ENCODE measurements at regions not wholly inside any gene's neighbourhood (a gene's known extent, or its start where the extent isn't known, plus 50 kb on each side); places are given as distances from the start of the nearest gene placed in this dataset.

DNA sequence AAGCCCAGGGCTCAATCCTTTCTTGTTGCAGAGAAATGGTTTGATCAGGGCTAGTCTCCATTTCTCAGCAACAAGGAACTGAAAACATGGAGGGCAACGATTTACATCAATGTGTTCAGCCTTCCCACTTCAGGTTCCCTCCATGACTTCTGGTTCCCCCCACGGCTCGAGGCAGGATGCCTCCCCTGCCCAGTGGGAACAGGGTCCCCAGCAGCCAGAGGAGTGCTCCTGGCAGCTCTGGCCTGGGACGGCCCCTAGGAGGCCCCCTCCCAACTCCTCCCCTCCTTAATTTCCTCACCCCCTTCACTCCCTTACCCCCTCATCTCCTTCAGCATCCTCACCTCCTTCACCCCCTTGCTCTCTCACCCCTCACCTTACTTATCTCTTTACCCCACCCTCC is 283.8 kb downstream of the CDC5L start:
- POLR2A ChIA-PET, result no interaction called here
- H3K27ac Mint-ChIP-seq, result no peak overlapping the region
- peaks cover 1% of the 10 kb centered on the region for H3K27me3 Mint-ChIP-seq
- H3K9me3 Mint-ChIP-seq, result no peaks in the 10 kb centered on the region
- no peaks in the 10 kb centered on the region for H3K36me3 Mint-ChIP-seq
- intact Hi-C loops (cut with micrococcal nuclease), result no loop called here
- CTCF ChIA-PET, result interaction anchor here (1.9 kb wide), 1 partner anchor 16 kb away, joined by 5 read pairs; no protein-coding TSS in a partner anchor
- H3K4me3 Mint-ChIP-seq, result no peak overlapping the region
- H3K4me1 Mint-ChIP-seq (ENCODE audit: low read depth), result no peaks in the 10 kb centered on the region
- DNase-seq, result no peak

DNA sequence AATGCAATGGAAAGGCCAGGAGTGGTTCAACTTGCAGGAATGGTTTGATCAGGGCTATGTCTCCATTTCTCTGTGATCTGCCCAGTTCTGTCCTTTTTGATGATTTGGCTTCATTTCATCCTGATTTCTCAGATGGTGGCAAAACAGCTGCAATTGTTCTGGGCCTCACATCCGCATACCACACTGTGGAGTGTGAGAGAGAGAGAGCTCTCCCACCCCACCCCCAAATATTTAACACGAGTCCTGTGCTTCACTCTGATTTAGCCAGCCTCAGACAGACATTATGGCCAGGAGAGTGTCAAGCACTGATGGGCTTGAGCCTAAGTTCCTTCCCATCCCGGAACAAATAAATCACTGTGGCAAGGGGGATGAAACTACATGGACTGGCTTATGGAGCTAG is 284.6 kb downstream of the CDC5L start:
- intact Hi-C loops (cut with micrococcal nuclease), result no loop called here
- POLR2A ChIA-PET, result interaction anchor here (1.0 kb wide), 1 partner anchor 12 kb away, joined by 3 read pairs; no protein-coding TSS in a partner anchor
- Mint-ChIP-seq H3K27me3 (peaks cover 1% of the 10 kb centered on the region), H3K9me3 (no peaks in the 10 kb centered on the region), H3K4me3 (no peak overlapping the region), H3K27ac (no peak overlapping the region), H3K4me1 (ENCODE audit: low read depth) (no peaks in the 10 kb centered on the region), H3K36me3 (no peaks in the 10 kb centered on the region)
- no peak for DNase-seq
- CTCF ChIA-PET, result interaction anchor here (0.6 to 1.0 kb wide), 2 partner anchors 41 to 450 kb away, joined by 3 read pairs; no protein-coding TSS in a partner anchor

DNA sequence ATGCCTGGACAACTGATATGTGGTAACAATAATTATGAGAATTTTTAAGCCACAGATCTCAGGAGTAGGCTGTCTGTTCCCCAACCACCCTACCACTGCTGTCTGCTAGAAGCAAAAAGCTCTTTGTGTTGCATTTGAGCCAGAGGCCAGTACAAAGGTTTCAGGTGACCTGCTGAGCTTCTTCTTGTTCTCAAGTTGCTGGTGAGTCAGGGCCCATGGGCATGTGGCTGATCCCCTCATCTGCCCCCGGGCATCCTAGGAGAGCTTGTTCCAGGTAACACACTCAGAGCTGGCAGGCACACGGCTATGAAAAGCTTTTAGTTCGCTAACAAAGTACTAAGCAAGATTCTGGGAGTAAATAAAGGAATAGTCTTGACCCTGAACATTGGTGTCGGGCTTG is 285.3 kb downstream of the CDC5L start:
- ChIA-PET CTCF (interaction anchor here (0.6 to 1.0 kb wide), 2 partner anchors 12 to 42 kb away, joined by 3 read pairs; no protein-coding TSS in a partner anchor), POLR2A (interaction anchor here (1.0 kb wide), 1 partner anchor 13 kb away, joined by 3 read pairs; no protein-coding TSS in a partner anchor)
- Mint-ChIP-seq H3K36me3 (no peaks in the 10 kb centered on the region), H3K27me3 (peaks cover 1% of the 10 kb centered on the region), H3K4me3 (no peak overlapping the region), H3K27ac (no peak overlapping the region), H3K4me1 (ENCODE audit: low read depth) (no peaks in the 10 kb centered on the region), H3K9me3 (no peaks in the 10 kb centered on the region)
- intact Hi-C loops (cut with micrococcal nuclease), result no loop called here
- DNase-seq, result no peak

DNA sequence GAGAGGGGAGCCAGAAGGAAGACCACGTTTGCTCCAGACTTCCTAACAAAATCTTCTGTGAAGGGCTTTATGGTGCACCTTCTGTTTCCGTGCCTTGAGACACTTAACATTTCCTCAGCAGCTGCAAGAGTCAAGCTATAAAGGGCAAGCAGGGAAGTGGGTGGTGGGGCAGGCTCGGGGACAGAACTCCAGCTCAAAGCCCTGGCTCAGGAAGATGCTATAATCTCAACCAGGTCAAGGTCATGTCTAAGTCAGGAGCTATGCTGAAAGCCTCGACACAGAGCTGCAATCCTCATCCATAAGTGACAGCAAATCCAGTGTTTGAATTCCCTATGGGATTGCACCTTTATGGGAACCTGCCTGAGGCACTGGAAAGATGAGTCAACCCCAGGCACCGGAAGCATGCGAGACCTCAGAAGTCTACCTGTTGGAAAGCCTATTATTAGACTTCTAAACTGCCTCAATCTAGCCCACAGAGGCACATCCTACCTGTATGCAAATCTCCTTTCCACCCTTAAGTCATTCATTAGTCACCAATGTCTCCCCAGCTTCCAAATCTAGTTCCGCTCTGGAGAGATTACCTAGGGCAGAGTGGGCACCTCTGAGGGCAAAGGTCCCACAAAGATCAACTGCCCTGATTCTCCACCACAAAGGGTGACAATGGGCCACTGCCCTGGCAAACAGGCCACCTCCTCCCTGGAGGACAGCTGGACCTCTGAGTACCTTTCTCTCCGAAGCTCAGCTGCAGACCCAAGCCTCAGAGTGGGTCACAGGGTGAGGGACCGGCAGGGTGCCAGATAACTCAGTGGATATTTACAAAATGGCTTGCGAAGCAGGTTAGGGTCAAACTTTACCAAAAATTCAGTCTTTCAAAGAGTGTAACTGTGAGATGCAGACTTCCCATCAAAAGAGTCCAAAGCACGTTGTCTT is 287.0 kb downstream of the CDC5L start:
- CTCF ChIA-PET, result interaction anchor here (1.2 kb wide), 1 partner anchor 199 kb away, joined by 3 read pairs; no protein-coding TSS in a partner anchor
- no peaks in the 10 kb centered on the region for H3K36me3 Mint-ChIP-seq
- DNase-seq, result no peak

DNA sequence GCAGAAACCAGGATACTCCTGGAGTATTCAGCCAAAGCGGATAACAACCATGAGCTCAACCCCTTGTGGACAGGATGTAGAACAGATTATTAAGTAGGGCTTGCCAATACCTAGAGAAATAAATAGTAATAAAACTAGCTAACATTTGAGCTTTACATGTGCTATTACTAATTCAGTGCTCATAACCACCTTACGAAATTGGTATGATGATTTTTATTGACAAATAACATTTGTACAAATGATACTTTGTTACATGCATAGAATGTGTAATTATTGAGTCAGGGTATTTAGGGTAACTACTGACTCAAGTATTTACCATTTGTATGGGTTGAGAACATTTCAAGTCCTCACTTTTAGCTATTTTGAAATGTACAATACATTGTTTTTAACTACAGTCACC is 287.9 kb downstream of the CDC5L start:
- no peaks in the 10 kb centered on the region for H3K36me3 Mint-ChIP-seq
- ChIA-PET POLR2A (no interaction called here), CTCF (interaction anchor here (1.2 kb wide), 1 partner anchor 200 kb away, joined by 3 read pairs; no protein-coding TSS in a partner anchor)
- H3K9me3 Mint-ChIP-seq, result no peaks in the 10 kb centered on the region
- H3K4me3 Mint-ChIP-seq, result no peak overlapping the region
- H3K27me3 Mint-ChIP-seq, result peaks cover 1% of the 10 kb centered on the region
- intact Hi-C loops (cut with micrococcal nuclease), result no loop called here
- H3K27ac Mint-ChIP-seq, result no peak overlapping the region
- peaks cover 2% of the 10 kb centered on the region for H3K4me1 Mint-ChIP-seq (ENCODE audit: low read depth)
- no peak for DNase-seq

More for the DNA sequence above, 287.0 kb downstream of the CDC5L start:
- H3K9me3 Mint-ChIP-seq, result no peaks in the 10 kb centered on the region
- H3K27ac Mint-ChIP-seq, result no peak overlapping the region
- no peak overlapping the region for H3K4me3 Mint-ChIP-seq
- H3K4me1 Mint-ChIP-seq (ENCODE audit: low read depth), result no peaks in the 10 kb centered on the region
- POLR2A ChIA-PET, result no interaction called here
- peaks cover 1% of the 10 kb centered on the region for H3K27me3 Mint-ChIP-seq
- intact Hi-C loops (cut with micrococcal nuclease), result no loop called here

DNA sequence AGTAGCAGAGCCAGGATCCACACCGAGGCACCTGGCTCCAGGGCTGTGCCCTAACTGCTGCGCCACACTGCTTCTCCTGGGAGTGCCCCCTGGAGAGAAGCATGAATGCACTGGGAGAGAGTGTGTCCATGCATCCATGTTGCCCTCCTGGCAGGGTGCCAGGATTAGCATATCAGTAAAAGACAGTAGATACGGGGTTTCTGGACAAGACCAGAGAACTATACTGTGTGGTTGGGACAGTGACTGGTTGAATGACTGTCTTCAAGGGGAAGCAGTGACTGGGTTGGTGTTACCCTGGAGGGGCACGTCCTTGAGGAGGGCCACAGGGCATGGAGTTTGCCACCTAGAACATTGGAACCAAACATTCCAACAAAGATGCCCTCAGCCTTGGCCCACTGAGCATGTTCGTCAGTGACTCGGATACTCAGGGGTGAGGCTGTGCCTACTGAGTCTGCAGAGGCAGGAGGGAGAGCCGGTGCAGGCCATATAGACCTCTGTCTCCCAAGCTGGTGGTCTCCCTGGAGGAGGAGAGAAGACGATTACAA is 288.8 kb downstream of the CDC5L start:
- CTCF ChIA-PET, result no interaction called here
- Mint-ChIP-seq H3K4me1 (ENCODE audit: low read depth) (peaks cover 2% of the 10 kb centered on the region), H3K27me3 (peaks cover 1% of the 10 kb centered on the region), H3K4me3 (no peak overlapping the region), H3K36me3 (no peaks in the 10 kb centered on the region), H3K27ac (no peak overlapping the region), H3K9me3 (no peaks in the 10 kb centered on the region)
- no peak for DNase-seq
- intact Hi-C loops (cut with micrococcal nuclease), result no loop called here
- POLR2A ChIA-PET, result no interaction called here

DNA sequence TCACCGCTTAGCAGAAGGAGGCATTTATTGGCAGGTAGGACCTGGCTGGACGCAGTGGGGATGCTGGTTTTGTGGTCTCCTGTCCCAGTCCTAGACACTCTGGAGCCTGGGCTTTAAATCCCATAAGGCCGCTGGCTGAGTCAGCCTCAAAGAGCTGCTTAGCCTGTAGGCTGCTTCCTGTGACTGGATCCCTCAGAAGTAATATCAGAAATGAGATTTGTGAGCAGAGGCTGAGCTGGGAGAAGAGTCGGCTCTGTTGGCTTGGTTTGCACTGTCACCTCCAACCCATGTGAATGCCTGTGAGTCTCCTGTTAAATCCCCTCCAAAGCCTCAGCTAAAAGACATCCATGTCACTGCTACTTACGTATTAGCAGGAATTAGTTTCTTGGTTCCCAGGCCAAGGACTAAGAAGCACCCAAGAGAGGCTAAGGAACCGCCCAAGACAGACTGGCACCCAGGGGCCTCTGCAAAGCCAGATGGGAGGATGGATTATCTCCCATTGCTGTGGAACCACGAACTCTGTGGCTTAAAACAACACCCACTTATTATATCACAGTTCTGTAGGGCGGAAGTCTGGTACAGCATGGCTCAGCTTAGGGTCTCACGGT is 289.4 kb downstream of the CDC5L start:
- no peak overlapping the region for H3K27ac Mint-ChIP-seq
- no peaks in the 10 kb centered on the region for H3K9me3 Mint-ChIP-seq
- H3K4me3 Mint-ChIP-seq, result no peak overlapping the region
- POLR2A ChIA-PET, result no interaction called here
- H3K27me3 Mint-ChIP-seq, result peaks cover 1% of the 10 kb centered on the region
- intact Hi-C loops (cut with micrococcal nuclease), result no loop called here
- peaks cover 2% of the 10 kb centered on the region for H3K4me1 Mint-ChIP-seq (ENCODE audit: low read depth)
- CTCF ChIA-PET, result no interaction called here
- DNase-seq, result no peak
- H3K36me3 Mint-ChIP-seq, result no peaks in the 10 kb centered on the region

DNA sequence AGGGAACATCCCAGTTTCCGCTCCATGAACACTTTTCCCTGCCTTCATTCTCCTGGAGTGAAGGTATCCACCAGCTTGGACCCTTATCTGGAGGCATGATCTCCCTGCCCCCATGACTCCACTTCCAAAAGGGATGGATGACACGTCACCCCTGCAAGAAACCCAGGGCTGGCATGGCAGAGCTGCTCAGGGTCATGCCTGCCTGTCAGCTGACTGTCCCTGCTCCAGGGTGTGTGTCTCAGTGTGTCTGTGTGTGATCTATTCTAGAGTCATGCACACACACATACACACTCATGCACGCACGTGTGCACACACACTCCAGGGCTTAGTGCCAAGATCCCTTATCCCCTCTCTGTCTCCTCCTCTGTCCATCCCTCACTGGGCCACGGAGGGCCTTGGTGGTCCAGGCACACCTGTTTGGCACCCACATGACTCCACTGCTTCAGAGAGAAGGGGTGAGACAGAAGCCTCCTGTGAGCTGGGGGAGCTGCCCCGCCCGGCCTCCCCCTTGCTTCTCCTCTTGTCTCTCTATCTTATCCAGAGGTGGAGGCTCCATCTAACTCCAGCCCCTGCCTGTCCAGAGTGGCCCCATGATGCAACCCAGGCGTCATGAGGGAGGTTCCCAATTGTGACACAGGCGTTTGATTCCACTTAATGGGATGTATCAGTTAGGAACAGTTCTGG is 290.9 kb downstream of the CDC5L start:
- no peaks in the 10 kb centered on the region for H3K36me3 Mint-ChIP-seq
- peaks cover under 1% of the 10 kb centered on the region for H3K27me3 Mint-ChIP-seq
- intact Hi-C loops (cut with micrococcal nuclease), result no loop called here
- ChIA-PET CTCF (no interaction called here), POLR2A (no interaction called here)
- no peaks in the 10 kb centered on the region for H3K9me3 Mint-ChIP-seq
- H3K27ac Mint-ChIP-seq, result no peak overlapping the region
- no peak for DNase-seq
- H3K4me1 Mint-ChIP-seq (ENCODE audit: low read depth), result peaks cover 2% of the 10 kb centered on the region
- no peak overlapping the region for H3K4me3 Mint-ChIP-seq

DNA sequence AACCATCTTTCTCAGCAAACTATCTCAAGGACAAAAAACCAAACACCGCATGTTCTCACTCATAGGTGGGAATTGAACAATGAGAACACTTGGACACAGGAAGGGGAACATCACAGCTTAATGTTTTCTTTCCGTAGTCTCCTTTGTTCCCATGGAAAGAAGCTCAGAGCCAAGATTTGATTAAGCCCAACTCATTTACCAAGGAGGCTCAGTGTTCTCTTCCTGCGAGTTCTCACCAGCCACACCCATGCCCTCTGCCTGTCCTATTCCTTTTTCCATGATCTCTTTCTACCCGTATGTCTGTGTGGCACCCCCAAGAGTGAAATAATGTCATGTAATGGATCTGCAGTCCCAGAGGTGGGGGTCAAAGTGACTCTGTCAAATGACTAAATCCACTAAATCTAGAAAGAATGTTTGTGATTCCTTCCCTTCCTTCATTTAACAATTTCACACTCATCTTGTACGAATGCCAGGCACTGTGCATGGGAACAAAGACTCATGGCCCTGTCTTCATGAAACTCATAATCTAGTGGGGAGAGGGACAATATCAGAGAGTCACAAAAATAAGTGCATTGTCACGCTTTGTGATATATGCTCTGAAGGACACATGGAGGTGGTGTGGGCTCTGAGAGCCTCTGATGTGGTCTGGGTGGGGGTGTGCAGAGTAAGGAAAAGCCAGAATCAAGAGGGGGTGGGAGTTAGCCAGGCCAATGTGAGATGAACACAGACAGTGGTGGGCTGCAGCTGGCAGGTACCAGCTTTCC is 292.1 kb downstream of the CDC5L start:
- intact Hi-C loops (cut with micrococcal nuclease), result no loop called here
- ChIA-PET CTCF (no interaction called here), POLR2A (no interaction called here)
- Mint-ChIP-seq H3K27me3 (no peaks in the 10 kb centered on the region), H3K36me3 (no peaks in the 10 kb centered on the region), H3K9me3 (no peaks in the 10 kb centered on the region), H3K4me1 (ENCODE audit: low read depth) (peaks cover 2% of the 10 kb centered on the region), H3K4me3 (no peak overlapping the region), H3K27ac (no peak overlapping the region)
- DNase-seq, result no peak

DNA sequence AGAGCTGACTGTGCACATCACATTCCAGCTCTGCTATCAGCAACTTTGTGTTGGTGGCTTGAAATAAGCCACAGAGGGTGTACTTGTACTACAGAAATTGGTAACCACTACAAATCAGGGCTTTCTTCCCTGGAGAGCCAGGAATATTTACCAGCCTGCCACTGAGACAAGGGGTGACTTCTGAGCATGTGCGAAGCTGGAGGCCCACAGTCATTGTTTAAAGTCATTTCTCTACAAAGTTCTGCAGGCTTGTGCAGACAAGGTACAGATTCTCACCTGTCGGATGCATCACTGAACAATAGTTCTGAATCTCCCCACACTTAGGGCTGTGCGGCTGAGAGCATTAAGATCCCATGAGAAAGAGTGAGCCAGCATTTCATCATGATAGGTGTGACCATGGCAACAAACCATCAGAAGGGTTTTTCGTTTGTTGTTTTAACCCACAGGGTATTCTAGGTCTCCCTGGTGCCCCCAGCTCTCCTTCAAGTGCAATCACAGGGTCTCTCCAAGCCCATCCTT is 292.8 kb downstream of the CDC5L start:
- ChIA-PET POLR2A (no interaction called here), CTCF (no interaction called here)
- no peak overlapping the region for H3K27ac Mint-ChIP-seq
- H3K4me1 Mint-ChIP-seq (ENCODE audit: low read depth), result peaks cover 2% of the 10 kb centered on the region
- intact Hi-C loops (cut with micrococcal nuclease), result no loop called here
- H3K4me3 Mint-ChIP-seq, result no peak overlapping the region
- no peaks in the 10 kb centered on the region for H3K27me3 Mint-ChIP-seq
- no peaks in the 10 kb centered on the region for H3K9me3 Mint-ChIP-seq
- H3K36me3 Mint-ChIP-seq, result no peaks in the 10 kb centered on the region
- DNase-seq, result no peak

DNA sequence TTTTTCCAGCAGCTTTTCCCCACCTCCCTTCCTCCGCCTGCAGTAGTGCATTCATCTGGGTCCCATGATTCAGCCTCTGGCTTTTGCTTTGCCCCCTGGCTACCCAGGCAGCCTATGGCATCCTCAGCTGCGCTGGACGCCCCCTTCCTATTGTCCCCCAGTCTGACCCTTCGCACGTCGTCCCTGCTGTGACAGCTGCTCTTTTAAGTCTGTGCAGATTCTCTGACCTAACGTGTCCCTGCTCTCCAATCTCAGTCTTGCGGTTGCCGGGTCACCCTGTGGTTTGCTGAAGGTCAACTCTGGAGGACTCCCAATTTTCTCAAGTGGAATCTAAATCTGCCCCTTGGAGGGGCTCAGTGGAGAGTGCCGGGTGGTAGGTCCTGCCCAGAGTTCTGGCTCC is 294.3 kb downstream of the CDC5L start:
- no peak for DNase-seq
- no peaks in the 10 kb centered on the region for H3K27me3 Mint-ChIP-seq
- no peak overlapping the region for H3K27ac Mint-ChIP-seq
- ChIA-PET POLR2A (no interaction called here), CTCF (interaction anchor here (0.8 kb wide), 1 partner anchor 13 kb away, joined by 3 read pairs; no protein-coding TSS in a partner anchor)
- intact Hi-C loops (cut with micrococcal nuclease), result no loop called here
- peaks cover 2% of the 10 kb centered on the region for H3K4me1 Mint-ChIP-seq (ENCODE audit: low read depth)
- H3K4me3 Mint-ChIP-seq, result no peak overlapping the region
- no peaks in the 10 kb centered on the region for H3K9me3 Mint-ChIP-seq
- no peaks in the 10 kb centered on the region for H3K36me3 Mint-ChIP-seq

All from activated CD4-positive, alpha-beta memory T cell treated with anti-CD3 and anti-CD28 coated beads for 36 hours (primary cell).